HepG2 (cell line): ENCODE measurements at regions not wholly inside any gene's neighbourhood (a gene's known extent, or its start where the extent isn't known, plus 50 kb on each side); places are given as distances from the start of the nearest gene placed in this dataset.

Experiments used
- ATAC-seq: fragments of 200-7000 bp; cut with Tn5 transposase; 3 replicates; pipeline ENCODE4 v1.9.1; 2020; ENCODE audit warnings: mild to moderate bottlenecking, moderate library complexity
- BruUV-seq: library from RNA; stranded (reverse); fragments of 400-500 nt; replicated peaks from 2 replicates; lab custom pipeline; 2021; lab: Mats Ljungman, UMichigan
- CTCF ChIA-PET: fragments of 300-600 bp; formaldehyde crosslinking; extraction: SDS; loops from one replicate; lab custom pipeline; 2021; ENCODE audit warnings: low total read pairs, inconsistent platforms, low intra/inter-chr PET ratio; lab: Yijun Ruan, JAX
- POLR2A ChIA-PET: fragments of 350-600 bp; sonication (Branson Sonifier 250); formaldehyde crosslinking; loops from one replicate; lab custom pipeline; 2020; ENCODE audit warnings: antibody characterized with exemption, inconsistent platforms; lab: Yijun Ruan, JAX
- DNase-seq: peaks from one replicate; pipeline ENCODE4 v3.0.0-alpha.2; 2015; ENCODE audit warnings: low spot score
- FAIRE-seq: peaks from 3 replicates; lab custom pipeline; 2011; peaks lifted over from hg19 to GRCh38; lab: Jason Lieb, UNC
- H2AFZ ChIP-seq: one replicate; pipeline ENCODE4 v1.6.1; 2011; ENCODE audit warnings: low read length, inconsistent platforms
- H3K27ac ChIP-seq: fragments of 300-600 bp; 3 replicates; pipeline ENCODE4 v1.8.0; 2011; ENCODE audit warnings: mixed run types, mild to moderate bottlenecking, mixed read lengths, low read length, inconsistent platforms; ENCODE audit not compliant: insufficient read depth; ENCODE audit errors: extremely low read length
- H3K27me3 ChIP-seq, 2 experiments: fragments of 200-600 bp in 1 of 2; 2 replicates in 1 of 2; 3 replicates in 1 of 2; pipeline versions ENCODE4 v1.6.0 to v1.8.0; 2011; ENCODE audit warnings: low read length in 2 of 2, mild to moderate bottlenecking in 2 of 2, moderate library complexity in 2 of 2, inconsistent platforms in 1 of 2; ENCODE audit not compliant: insufficient read depth in 2 of 2, control insufficient read depth in 1 of 2
- H3K36me3 ChIP-seq, 2 experiments: fragments of 200-600 bp in 1 of 2; replicated peaks in 1 of 2; 2 replicates in 1 of 2; 3 replicates in 1 of 2; pipeline versions ENCODE4 v1.5.1 to v1.8.0; 2011; ENCODE audit warnings: low read length in 2 of 2, inconsistent platforms in 1 of 2; ENCODE audit not compliant: insufficient read depth in 2 of 2, control insufficient read depth in 1 of 2
- H3K4me1 ChIP-seq: 2 replicates; pipeline ENCODE4 v1.5.1; 2012; ENCODE audit warnings: low read length, inconsistent platforms; ENCODE audit not compliant: insufficient read depth
- H3K4me2 ChIP-seq: 2 replicates; pipeline ENCODE4 v1.6.0; 2011; ENCODE audit warnings: low read depth, low read length, inconsistent platforms
- H3K4me3 ChIP-seq, 3 experiments: fragments of 200-600 bp in 1 of 3; sonication (generic), shearing (Covaris generic) in 1 of 3; replicated peaks in 1 of 3; 2 replicates each; pipeline ENCODE4 v1.5.1; 2011 to 2016; ENCODE audit warnings: low read length in 3 of 3, inconsistent platforms in 2 of 3, low read depth in 2 of 3, mild to moderate bottlenecking in 2 of 3, control low read depth in 1 of 3, mixed read lengths in 1 of 3; ENCODE audit not compliant: insufficient read depth in 1 of 3
- H3K79me2 ChIP-seq: one replicate; pipeline ENCODE4 v1.6.1; 2011; ENCODE audit warnings: low read length, inconsistent platforms; ENCODE audit not compliant: insufficient read depth
- H3K9ac ChIP-seq: 2 replicates; pipeline ENCODE4 v1.6.0; 2011; ENCODE audit warnings: mild to moderate bottlenecking, low read depth, low read length, inconsistent platforms; ENCODE audit not compliant: insufficient read depth
- H3K9me3 ChIP-seq: 2 replicates; pipeline ENCODE4 v1.5.1; 2012; ENCODE audit warnings: mild to moderate bottlenecking, low read length
- H4K20me1 ChIP-seq: 2 replicates; pipeline ENCODE4 v1.6.0; 2011; ENCODE audit warnings: inconsistent platforms, mild to moderate bottlenecking, low read length, moderate library complexity; ENCODE audit not compliant: insufficient read depth
- ATF4 ChIP-seq, 2 experiments: fragments of 450-650 bp in 1 of 2; sonication (generic) in 1 of 2; formaldehyde crosslinking; IDR thresholded peaks; 2 replicates each; pipeline versions ENCODE4 v1.5.0 to v1.8.0; 2020 to 2022; ENCODE audit warnings: mild to moderate bottlenecking in 1 of 2, missing genetic modification reagents in 1 of 2
- FOXK2 ChIP-seq: fragments of 450-650 bp; IDR thresholded peaks from 2 replicates; pipeline ENCODE4 v1.6.1; 2016
- RERE ChIP-seq: IDR thresholded peaks from 2 replicates; pipeline ENCODE4 v1.6.1; 2016; ENCODE audit warnings: low read depth, missing genetic modification reagents, missing compliant biosample characterization
- ZBTB21 ChIP-seq: sonication (generic); formaldehyde crosslinking; IDR thresholded peaks from 2 replicates; pipeline ENCODE4 v1.4.0; 2020; ENCODE audit warnings: missing genetic modification reagents
- ZNF354B ChIP-seq: sonication (generic); formaldehyde crosslinking; IDR thresholded peaks from 2 replicates; pipeline ENCODE4 v1.8.0; 2022; ENCODE audit warnings: mild to moderate bottlenecking, missing genetic modification reagents
- WGBS: methylation state at CpG from one replicate; pipeline ENCODE4 v1.1.6; 2017; ENCODE audit warnings: low lambda C conversion rate; 5-methylcytosine and 5-hydroxymethylcytosine counted together
- in situ Hi-C: cut with HindIII; loops from 2 replicates; pipeline ENCODE4 v1.10.0; 2017; ENCODE audit warnings: low pct_unique_long_range_greater_than_20kb; ENCODE audit not compliant: extremely low pct_ligation_motif_present
- intact Hi-C: fragments of 100-400 bp; cut with micrococcal nuclease; formaldehyde crosslinking; loops from one replicate; pipeline ENCODE4 v1.10.0; 2022; ENCODE audit not compliant: unreplicated experiment
- TF ChIP-seq, protein P1 (sequence below): IDR thresholded peaks from 2 replicates; pipeline ENCODE4 v1.6.1; 2016; ENCODE audit warnings: low read depth, control low read depth

DNA sequence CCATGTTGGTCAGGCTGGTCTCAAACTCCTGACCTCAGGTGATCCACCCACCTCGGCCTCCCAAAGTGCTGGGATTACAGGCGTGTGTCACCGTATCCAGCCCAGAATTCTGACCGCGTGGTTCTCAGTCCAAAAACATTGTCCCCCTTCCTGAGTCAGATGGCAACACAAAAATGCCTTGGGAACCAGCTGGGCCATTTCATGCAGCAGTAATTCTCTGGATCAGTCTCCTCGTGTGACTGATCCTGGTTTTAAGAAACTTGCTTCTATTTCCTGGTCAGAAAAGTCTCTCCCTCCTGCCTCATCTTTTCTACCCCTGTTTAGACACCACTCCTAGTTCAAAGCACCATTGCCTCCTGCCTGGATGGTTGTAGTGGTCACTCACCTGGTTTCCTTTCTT is 60.9 kb upstream of the USP29 start:
- no TSS peak for BruUV-seq
- no peaks in the 10 kb centered on the region for H4K20me1 ChIP-seq
- no peaks in the 10 kb centered on the region for H3K79me2 ChIP-seq
- CTCF ChIA-PET: no interaction called here
- peaks cover 0 to 8% of the 10 kb centered on the region in 2 experiments; a peak in 1 of 5 replicates for H3K27me3 ChIP-seq
- FAIRE-seq (no peak), DNase-seq (no peak), ATAC-seq (no peak)
- no peak overlapping the region for H2AFZ ChIP-seq
- H3K27ac ChIP-seq: no peak overlapping the region
- intact Hi-C loops: no loop called here
- peaks cover 9% of the 10 kb centered on the region; the same call in 1 of the 2 replicates for H3K9me3 ChIP-seq
- H3K9ac ChIP-seq: no peak overlapping the region
- H3K4me1 ChIP-seq: peaks cover 12% of the 10 kb centered on the region
- no peak for TF ChIP-seq ATF4 (CRISPR knock-in tag; IDR thresholded peaks at IDR 0.05)
- TF ChIP-seq FOXK2: no peak
- TF ChIP-seq RERE (CRISPR knock-in tag): no peak
- no peak for TF ChIP-seq ZNF354B
- TF ChIP-seq, protein P1, sequence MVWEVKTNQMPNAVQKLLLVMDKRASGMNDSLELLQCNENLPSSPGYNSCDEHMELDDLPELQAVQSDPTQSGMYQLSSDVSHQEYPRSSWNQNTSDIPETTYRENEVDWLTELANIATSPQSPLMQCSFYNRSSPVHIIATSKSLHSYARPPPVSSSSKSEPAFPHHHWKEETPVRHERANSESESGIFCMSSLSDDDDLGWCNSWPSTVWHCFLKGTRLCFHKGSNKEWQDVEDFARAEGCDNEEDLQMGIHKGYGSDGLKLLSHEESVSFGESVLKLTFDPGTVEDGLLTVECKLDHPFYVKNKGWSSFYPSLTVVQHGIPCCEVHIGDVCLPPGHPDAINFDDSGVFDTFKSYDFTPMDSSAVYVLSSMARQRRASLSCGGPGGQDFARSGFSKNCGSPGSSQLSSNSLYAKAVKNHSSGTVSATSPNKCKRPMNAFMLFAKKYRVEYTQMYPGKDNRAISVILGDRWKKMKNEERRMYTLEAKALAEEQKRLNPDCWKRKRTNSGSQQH (CRISPR knock-in tag): no peak
- no peak for TF ChIP-seq ZBTB21 (CRISPR knock-in tag)
- H3K4me3 ChIP-seq: no peak overlapping the region
- in situ Hi-C loops: no loop called here
- H3K36me3 ChIP-seq: no peaks in the 10 kb centered on the region
- 56% methylated on average over 3 of the region's 6 CpGs for WGBS
- POLR2A ChIA-PET: no interaction called here
- H3K4me2 ChIP-seq: no peak overlapping the region
